HG02678 (cell line): ENCODE measurements at regions not wholly inside any gene's neighbourhood (a gene's known extent, or its start where the extent isn't known, plus 50 kb on each side); places are given as distances from the start of the nearest gene placed in this dataset.
"Not testable (repeated sequence)": the region's sequence is repeated elsewhere in the genome, so short reads cannot be mapped to it uniquely, and the experiment has no call there.

ENCODE experiments used
- ATAC-seq: cut with Tn5 transposase; IDR thresholded peaks from one replicate; pipeline ENCODE4 v1.9.1; 2021; ENCODE audit warnings: mild to moderate bottlenecking, moderate library complexity; ENCODE audit not compliant: unreplicated experiment

DNA sequence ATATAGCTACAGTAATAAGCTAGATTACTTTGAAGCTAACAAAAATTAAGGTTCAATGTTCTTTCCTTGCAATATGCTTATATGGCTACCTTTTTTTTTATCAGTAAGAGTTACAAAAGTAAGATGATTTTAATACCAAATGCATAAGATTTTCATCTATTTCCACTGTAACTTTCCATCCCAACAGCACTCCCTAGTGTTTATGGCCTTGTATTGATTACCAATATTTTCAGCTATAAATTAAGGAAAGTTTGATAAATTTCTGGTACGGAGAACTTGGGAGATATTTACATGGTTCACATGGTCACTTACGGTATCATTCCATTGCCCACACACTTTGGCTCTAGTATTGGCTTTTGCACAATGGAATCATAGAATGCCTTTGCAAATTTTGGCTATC lies 448.9 kb upstream of the PABPC4L start:
- no peak for ATAC-seq

DNA sequence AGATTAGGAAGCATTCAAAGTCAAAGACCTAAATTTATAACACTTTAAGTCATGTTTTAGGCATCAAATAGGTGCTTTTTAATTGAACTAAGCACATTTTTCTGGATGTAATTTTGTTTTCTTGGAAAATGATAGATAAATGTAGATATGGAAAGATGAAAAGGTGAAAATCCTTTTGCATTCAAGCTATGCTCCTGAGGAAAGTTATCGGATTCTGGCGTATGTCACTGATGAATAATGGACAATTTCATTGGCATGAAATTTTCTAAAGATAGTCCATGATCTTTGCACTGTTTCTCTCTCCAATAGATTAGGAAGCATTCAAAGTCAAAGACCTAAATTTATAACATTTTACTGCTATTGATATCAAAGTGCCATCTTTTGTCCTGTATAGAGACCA lies 444.2 kb upstream of the PABPC4L start:
- no peak for ATAC-seq

GRCh38 chr4:134636338-134637051 lies 434.9 kb upstream of the PABPC4L start:
- no peak for ATAC-seq

GRCh38 chr4:134634301-134634700 lies 432.7 kb upstream of the PABPC4L start:
- ATAC-seq: no peak

- ATAC-seq: no peak
These were observed 430.5 kb upstream of the PABPC4L start for GRCh38 chr4:134632056-134632455.

DNA sequence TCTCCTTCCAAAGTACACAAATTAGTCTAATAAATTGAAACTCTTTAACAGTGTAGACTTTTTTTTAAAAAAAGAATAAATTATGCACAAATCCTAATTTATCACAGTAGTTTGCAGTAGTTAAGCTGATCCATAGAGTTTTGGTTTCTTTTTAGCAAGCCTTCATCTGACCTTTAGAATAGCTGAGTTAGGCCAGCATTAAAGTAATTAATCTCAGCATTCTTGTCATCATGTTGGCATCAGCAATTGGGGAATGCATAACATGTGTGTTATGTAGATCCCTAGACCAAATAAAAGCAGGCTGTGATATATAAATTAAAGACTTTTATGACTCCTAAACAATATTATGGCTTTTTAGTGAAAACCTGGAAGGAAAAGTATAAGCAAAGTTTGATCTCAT lies 426.5 kb upstream of the PABPC4L start:
- no peak for ATAC-seq

GRCh38 chr4:134627366-134627765 lies 425.8 kb upstream of the PABPC4L start:
- ATAC-seq: no peak

DNA sequence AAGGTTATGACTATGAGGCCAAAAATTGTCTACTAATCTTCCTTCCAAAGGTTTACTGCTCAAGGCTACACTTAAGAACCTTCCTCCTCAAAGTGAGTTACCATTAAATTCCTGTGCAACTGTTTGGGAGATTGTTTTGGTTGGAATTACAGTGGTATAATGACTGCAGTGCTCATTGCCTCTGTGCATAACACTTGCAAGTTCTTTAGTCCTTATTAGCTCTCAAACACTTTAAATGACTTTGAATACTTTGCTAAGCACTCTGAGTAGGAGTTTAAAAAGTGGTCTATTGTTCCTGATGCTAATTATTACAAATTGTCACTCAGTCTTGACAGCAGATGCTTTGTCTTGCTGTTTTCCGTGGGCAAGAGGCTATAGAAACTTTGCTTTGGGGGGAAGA lies 422.8 kb upstream of the PABPC4L start:
- no peak for ATAC-seq

DNA sequence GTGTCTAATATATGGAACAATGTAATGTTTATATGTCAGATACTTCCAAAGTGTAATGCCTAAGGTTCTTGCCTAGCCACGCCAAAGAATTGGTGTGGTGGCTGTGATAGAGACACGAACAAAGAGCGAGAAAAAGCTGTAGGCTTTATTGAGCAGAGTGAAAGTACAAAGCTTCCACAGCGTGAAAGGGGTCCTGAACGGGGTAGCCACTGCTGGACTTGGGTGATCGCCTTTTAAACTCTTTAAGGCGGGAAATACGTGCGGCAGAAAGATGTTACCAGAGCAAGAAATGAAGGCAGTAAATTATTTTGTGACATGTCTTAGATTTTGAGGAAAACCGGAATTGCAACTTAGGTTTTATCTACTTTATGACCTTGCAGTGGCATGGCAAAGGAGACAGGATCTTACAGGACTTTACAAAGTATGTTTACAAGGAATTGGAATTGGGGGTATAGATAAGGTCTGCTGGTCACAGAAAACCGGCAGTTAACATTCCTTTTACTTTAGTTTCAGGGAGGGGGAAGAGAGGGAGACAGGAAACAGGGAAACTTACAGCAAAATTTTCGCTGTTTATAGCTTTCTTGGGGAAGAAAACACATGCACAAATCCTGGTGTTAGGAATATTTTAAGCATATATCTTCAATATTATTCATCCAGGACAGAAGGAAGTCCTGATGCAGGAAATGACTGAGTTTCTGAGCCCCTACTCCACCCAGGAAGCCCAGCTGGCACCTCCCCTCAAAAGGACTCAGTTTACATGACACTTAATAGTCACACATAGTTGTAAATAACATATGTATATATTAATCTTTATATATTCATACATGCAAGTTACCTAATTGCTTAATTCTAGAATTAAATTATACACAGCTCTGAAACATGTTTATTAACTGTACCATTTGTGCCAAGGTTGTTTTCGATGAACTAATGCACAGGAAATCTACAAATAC lies 421.3 kb upstream of the PABPC4L start:
- ATAC-seq: not testable (repeated sequence)

DNA sequence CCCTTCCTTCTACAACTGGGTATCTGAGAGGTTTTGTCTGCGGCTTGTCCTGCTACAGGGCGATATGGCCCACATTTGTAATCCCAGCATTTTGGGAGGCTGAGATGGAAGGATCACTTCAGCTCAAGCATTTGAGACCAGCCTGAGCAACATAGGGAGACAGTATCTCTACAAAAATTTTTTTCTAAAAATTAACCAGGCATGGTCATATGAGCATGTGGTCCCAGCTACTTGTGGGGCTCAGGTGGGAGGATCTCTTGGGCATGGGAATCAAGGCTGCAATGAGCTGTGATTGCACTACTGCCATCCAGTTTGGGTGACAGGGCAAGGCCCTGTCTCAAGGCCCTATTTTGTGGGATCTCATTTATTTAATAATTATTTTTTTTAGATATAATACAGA lies 420.6 kb upstream of the PABPC4L start:
- ATAC-seq: no peak

- ATAC-seq: not testable (repeated sequence)
These were observed 420.1 kb upstream of the PABPC4L start for GRCh38 chr4:134621715-134622114.

DNA sequence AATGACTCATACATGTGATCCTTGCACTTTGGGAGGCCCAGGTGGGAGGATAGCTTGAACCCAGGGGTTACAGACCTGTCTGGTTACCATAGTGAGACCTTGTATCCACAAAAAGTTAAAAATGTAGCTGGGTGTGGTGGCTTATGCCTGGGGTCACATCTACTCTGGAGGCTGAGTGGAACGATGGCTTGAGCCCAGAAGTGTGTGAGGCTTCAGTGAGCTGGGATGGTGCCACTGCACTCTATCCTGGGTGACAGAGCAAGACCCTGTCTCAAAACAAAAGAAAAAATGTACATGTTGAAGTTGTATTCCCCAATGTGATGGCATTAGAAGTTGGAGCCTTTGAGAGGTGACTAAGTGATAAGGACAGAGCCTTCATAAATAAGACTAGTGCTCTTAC lies 409.4 kb upstream of the PABPC4L start:
- no peak for ATAC-seq

GRCh38 chr4:134610172-134610571 lies 408.6 kb upstream of the PABPC4L start:
- no peak for ATAC-seq

- no peak for ATAC-seq
These were observed 400.1 kb upstream of the PABPC4L start for GRCh38 chr4:134601706-134602105.

DNA sequence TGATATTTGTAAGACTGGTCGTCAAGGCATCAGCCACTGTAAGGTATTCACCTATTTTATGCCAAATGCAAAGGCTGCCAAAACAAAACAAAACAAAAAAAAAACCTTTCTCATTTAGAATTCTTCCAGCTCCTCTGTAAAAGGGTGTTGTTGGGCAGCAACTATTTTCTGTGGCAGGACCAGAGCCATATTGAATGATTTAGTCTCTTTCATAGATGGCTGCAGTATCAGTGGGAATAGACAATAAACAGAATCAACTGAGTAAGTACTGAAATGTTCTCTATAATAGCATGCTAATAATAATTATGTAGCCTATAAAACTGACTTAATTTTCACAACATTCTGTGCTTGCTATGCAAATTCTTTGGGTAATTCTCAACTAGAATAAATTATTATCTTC lies 389.7 kb upstream of the PABPC4L start:
- ATAC-seq: no peak

- ATAC-seq: no peak
These were observed 384.4 kb upstream of the PABPC4L start for GRCh38 chr4:134585972-134586371.

- no peak for ATAC-seq
These were observed 365.9 kb upstream of the PABPC4L start for GRCh38 chr4:134567461-134567860.

GRCh38 chr4:134560728-134561127 lies 359.1 kb upstream of the PABPC4L start:
- no peak for ATAC-seq

GRCh38 chr4:134552063-134552462 lies 350.5 kb upstream of the PABPC4L start:
- ATAC-seq: no peak

DNA sequence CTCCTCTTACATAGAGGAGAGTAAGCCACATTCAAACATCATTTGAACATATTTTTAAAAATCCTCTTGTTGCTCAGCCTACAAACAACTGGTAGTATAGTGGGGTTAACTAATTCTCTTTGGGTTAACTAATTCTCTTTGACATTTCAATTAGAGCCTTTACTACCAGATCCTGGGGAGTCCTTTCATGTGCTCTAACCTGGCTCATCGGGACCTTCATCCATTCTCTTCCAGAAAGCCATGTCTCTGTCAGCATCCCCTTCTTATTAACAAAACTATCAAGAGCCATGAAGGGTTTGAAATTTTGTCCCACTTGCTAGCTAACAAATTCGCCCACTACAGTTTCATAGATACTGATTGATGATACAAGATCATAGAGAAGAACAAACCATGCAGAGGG lies 349.8 kb upstream of the PABPC4L start:
- ATAC-seq: no peak

GRCh38 chr4:134548052-134548628 lies 346.6 kb upstream of the PABPC4L start:
- ATAC-seq: no peak

- no peak for ATAC-seq
These were observed 344.7 kb upstream of the PABPC4L start for GRCh38 chr4:134546279-134546678.
